ENCODE measurements at regions not wholly inside any gene's neighbourhood (a gene's known extent, or its start where the extent isn't known, plus 50 kb on each side); places are given as distances from the start of the nearest gene placed in this dataset.

DNA sequence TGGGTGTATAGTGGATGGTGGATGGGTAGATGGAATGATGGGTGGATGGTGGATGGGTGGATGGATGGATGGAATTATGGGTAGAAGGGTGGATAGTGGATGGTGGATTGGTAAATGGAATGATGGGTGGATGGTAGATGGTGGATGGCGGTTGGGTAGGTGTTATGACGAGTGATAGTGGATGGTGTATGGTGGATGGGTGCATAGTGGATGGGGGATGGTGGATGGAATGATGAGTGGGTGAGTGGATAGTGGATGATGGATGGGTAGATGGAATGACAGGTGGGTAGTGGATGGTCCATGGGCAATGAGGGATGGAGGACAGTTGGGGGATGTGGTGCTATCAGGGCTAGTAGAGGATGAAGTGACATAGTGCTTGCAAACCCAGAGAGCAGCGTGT lies 182.4 kb downstream of the BRD1 start:
- Mint-ChIP-seq H3K27me3 (ENCODE audit: low read depth) (no peaks in the 10 kb centered on the region), H3K36me3 (ENCODE audit: insufficient read depth in 2 of 2) (peaks cover 3 to 7% of the 10 kb centered on the region in 2 donors), H3K4me3 (no peak overlapping the region), H3K9me3 (peaks cover 3% of the 10 kb centered on the region in 2 donors), H3K27ac (no peak overlapping the region), H3K4me1 (ENCODE audit: low read depth) (peaks cover 12% of the 10 kb centered on the region)
- no peak for DNase-seq
- no peak for ATAC-seq (replicated peaks in 1 of 2)

DNA sequence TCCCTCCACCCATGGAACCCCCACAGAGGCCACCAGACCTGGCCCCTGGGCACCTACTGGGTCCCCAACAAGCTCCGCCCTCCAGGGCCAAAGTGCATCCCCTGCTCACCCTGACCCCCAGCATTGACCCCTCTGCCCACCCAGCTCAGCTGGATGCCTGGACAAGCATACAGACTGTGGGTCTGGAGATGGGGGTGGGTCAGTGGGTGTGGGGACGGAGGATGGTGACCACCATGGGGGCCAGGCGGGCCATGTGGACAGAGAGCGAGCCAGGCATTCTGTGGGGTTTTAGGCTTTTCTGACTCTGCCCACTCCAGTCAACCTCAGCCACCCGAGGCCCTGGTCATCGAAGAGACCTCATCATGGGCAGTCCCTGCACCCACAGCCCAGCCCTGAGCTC lies 183.7 kb downstream of the BRD1 start:
- H3K4me3 Mint-ChIP-seq = no peak overlapping the region
- H3K4me1 Mint-ChIP-seq (ENCODE audit: low read depth) = peaks cover 5% of the 10 kb centered on the region
- H3K27ac Mint-ChIP-seq = no peak overlapping the region
- H3K9me3 Mint-ChIP-seq = peaks cover 3% of the 10 kb centered on the region in 2 donors
- H3K36me3 Mint-ChIP-seq (ENCODE audit: insufficient read depth in 2 of 2) = peaks cover 3 to 7% of the 10 kb centered on the region in 2 donors
- ATAC-seq (replicated peaks in 1 of 2) (no peak), DNase-seq (no peak)
- no peaks in the 10 kb centered on the region for H3K27me3 Mint-ChIP-seq (ENCODE audit: low read depth)

DNA sequence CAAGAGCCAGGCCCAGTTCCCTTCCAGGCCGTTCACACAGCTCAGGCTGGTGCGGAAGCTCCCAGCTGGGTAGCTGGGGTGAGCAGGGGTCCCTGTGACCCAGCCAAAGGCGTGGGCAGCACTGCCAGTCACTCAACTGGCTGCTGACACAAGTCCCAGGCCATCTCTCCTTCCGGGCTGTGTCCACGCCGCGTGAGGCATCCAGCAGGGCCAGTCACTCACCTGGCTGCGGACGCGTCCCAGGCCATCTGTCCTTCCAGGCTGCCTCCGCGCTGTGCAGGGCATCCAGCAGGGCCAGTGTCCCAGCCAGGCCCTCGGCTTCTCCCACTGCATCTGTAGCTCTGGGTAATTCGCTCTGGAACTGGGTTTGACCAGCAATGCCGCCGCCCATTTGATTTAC lies 184.2 kb downstream of the BRD1 start:
- Mint-ChIP-seq H3K27ac (no peak overlapping the region), H3K4me1 (ENCODE audit: low read depth) (peaks cover 5% of the 10 kb centered on the region), H3K36me3 (ENCODE audit: insufficient read depth in 2 of 2) (peaks cover 3 to 7% of the 10 kb centered on the region in 2 donors), H3K9me3 (peaks cover 3% of the 10 kb centered on the region in 2 donors), H3K27me3 (ENCODE audit: low read depth) (no peaks in the 10 kb centered on the region), H3K4me3 (no peak overlapping the region)
- ATAC-seq (replicated peaks in 1 of 2) (no peak), DNase-seq (no peak)

DNA sequence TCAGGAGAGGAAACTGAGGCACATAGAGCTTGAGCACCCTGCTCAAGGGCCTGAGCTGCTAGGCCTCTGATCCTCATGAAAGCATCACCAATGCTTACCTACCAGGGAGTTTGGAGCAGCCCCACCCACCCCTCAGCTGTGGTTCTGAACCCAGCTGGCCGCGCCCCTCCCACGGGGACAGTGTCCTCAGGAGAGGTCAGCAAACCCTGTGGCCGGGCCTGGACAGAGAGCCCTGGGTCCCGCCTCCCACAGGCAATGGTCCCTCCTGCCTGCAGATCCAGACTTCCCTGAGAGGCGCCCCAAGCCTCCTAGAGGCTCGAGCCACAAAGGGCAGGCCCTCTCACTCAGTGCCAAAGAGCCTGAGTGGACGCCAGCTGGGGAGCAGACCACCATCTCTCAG lies 184.9 kb downstream of the BRD1 start:
- Mint-ChIP-seq H3K4me3 (no peak overlapping the region), H3K9me3 (peaks cover 3% of the 10 kb centered on the region in 2 donors), H3K27me3 (ENCODE audit: low read depth) (no peaks in the 10 kb centered on the region), H3K27ac (no peak overlapping the region), H3K36me3 (ENCODE audit: insufficient read depth in 2 of 2) (peaks cover 3 to 7% of the 10 kb centered on the region in 2 donors), H3K4me1 (ENCODE audit: low read depth) (peaks cover 5% of the 10 kb centered on the region)
- ATAC-seq (replicated peaks in 1 of 2) (no peak), DNase-seq (no peak)

DNA sequence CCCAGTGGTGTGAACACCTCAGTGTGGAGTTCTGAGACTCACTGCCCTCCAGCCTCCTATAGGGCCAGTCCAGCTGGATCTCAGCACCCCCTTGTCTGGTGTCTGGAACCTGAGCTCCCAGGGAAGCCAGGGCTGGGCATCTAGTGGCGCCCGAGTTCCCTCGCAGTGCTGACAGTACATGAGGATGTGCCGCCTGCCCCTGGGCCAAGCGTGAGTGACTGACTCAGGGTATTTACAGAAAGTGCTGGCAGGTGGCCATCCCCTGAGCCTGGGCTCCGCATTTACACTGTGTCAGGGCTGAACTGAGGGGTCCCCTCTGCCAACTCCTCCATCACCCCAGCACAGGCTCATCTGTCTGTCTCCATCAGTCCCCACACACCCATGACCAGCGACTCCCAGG lies 185.3 kb downstream of the BRD1 start:
- H3K27ac Mint-ChIP-seq = no peak overlapping the region
- no peaks in the 10 kb centered on the region for H3K27me3 Mint-ChIP-seq (ENCODE audit: low read depth)
- H3K9me3 Mint-ChIP-seq = peaks cover 3% of the 10 kb centered on the region in 2 donors
- no peak for ATAC-seq (replicated peaks in 1 of 2)
- DNase-seq = no peak
- peaks cover 4% of the 10 kb centered on the region for H3K4me1 Mint-ChIP-seq (ENCODE audit: low read depth)
- no peak overlapping the region for H3K4me3 Mint-ChIP-seq
- H3K36me3 Mint-ChIP-seq (ENCODE audit: insufficient read depth in 2 of 2) = peaks cover 3 to 7% of the 10 kb centered on the region in 2 donors

DNA sequence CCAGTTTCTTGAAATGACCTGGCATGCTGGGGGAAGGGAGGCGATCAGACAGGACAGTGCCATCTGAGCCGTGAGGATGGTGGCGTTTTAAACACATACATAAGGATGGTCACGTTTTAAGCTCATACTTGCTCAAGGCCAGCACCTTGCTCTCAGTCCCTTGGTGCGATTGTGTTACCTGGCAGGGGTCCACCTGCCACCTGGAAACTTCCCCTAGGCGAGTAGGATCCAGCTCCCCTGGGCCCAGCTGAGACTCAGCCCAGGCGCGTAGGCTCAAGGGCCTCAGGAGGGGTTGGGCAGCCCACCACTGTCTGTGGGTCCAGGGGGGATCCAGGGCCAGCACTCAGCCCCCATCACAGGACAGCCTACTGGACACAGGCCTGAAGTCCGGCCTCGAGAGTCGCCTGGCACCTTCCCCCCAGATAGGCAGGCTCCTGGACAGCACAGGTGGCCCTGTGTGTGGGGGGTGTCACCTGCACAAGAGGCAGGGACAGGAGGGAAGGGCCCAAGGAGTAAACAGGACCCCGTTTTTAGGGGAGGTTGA lies 185.8 kb downstream of the BRD1 start:
- ATAC-seq (replicated peaks in 1 of 2) (no peak), DNase-seq (no peak)
- Mint-ChIP-seq H3K27me3 (ENCODE audit: low read depth) (no peaks in the 10 kb centered on the region), H3K9me3 (peaks cover 3% of the 10 kb centered on the region in 2 donors), H3K4me3 (no peak overlapping the region), H3K4me1 (ENCODE audit: low read depth) (peaks cover 3% of the 10 kb centered on the region), H3K36me3 (ENCODE audit: insufficient read depth in 2 of 2) (peaks cover 3 to 7% of the 10 kb centered on the region in 2 donors), H3K27ac (no peak overlapping the region)

DNA sequence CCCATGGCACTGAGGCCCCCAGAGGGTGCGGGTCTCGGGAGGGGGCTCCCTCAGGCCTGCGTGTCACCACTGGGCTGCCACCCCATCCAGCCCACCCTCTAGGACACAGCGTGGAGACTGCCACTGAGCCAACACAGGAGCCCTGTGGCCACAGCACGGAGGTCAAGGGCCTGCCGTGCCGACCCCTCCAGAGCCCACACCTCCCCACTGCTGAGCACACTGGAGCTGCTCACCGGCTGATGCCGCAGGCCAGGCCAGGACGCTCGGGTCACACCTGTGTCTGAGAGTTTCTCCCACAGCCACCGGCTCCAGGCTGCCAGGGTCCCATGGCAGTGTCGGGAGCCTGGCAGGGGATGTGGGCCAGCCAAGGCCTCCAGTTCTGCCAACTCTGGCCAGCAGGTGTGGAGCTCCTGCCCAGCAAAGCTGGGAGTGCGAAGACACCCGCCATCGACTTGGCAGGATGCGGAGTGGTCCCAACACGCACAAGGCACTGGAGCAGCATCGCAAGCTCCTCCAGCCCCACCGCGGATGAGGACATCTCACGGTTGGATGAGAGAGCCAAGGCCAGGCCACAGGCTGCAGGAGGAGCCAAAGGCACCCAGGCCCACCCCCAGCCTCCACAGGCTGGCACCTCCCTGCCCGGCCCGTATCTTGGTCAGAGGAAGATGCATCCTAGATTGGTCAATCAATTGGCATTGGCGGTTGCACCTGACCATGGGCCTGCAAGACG lies 187.1 kb downstream of the BRD1 start:
- H3K4me1 Mint-ChIP-seq (ENCODE audit: low read depth) = peaks cover 4% of the 10 kb centered on the region
- H3K9me3 Mint-ChIP-seq = peaks cover 3% of the 10 kb centered on the region in 2 donors
- no peak overlapping the region for H3K4me3 Mint-ChIP-seq
- peak in 1 of 2 donors; percentile 20 for ATAC-seq (replicated peaks in 1 of 2)
- no peak for DNase-seq
- H3K27me3 Mint-ChIP-seq (ENCODE audit: low read depth) = no peaks in the 10 kb centered on the region
- H3K27ac Mint-ChIP-seq = no peak overlapping the region
- peaks cover 3 to 4% of the 10 kb centered on the region in 2 donors for H3K36me3 Mint-ChIP-seq (ENCODE audit: insufficient read depth in 2 of 2)

DNA sequence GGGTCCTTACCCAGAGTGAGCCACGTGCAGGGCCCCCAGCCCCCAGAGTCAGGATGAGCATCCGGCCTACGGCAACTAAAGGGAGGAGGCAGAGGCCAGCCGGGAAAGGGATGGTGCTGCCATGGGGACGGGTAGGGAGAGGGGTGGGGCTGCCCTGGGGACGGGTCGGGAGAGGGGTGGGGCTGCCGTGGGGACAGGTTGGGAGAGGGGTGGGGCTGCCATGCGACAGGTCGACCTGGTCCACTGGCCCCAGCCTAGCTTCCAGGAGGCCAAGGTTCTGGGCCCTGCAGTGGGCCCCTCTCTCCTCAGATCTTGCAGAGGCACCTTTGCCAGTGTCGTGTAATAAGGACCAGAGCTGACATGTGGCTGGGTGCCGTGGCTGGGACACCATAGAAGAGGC lies 187.7 kb downstream of the BRD1 start:
- H3K4me3 Mint-ChIP-seq = no peak overlapping the region
- DNase-seq = no peak
- no peaks in the 10 kb centered on the region for H3K36me3 Mint-ChIP-seq (ENCODE audit: insufficient read depth in 2 of 2)
- H3K4me1 Mint-ChIP-seq (ENCODE audit: low read depth) = peaks cover 4% of the 10 kb centered on the region
- no peaks in the 10 kb centered on the region for H3K9me3 Mint-ChIP-seq
- ATAC-seq (replicated peaks in 1 of 2) = no peak
- H3K27ac Mint-ChIP-seq = no peak overlapping the region
- no peaks in the 10 kb centered on the region for H3K27me3 Mint-ChIP-seq (ENCODE audit: low read depth)

DNA sequence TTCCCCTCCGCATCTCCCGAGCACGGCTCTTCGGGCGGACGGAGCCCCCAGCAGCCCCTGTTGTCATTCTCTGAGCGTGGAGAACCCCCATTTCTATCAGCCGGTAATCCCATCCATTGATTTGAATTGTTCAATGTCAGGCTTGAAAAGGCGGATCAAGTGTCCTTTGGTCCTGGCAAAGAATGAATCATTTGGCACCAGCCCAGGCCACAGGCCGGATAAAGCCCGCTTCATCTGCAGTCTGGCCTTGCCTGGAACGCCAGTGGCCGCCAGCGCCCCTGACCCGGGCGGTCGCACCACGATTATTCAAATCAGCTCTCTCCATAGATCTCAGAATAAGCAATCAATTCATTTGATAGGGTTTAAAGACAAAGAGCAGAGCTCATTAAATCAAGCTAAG lies 188.9 kb downstream of the BRD1 start:
- ATAC-seq (replicated peaks in 1 of 2) (no peak), DNase-seq (no peak)
- H3K27ac Mint-ChIP-seq = no peak overlapping the region
- no peak overlapping the region for H3K4me3 Mint-ChIP-seq
- peaks cover 4% of the 10 kb centered on the region for H3K4me1 Mint-ChIP-seq (ENCODE audit: low read depth)
- H3K27me3 Mint-ChIP-seq (ENCODE audit: low read depth) = no peaks in the 10 kb centered on the region
- H3K9me3 Mint-ChIP-seq = no peaks in the 10 kb centered on the region
- H3K36me3 Mint-ChIP-seq (ENCODE audit: insufficient read depth in 2 of 2) = no peaks in the 10 kb centered on the region

DNA sequence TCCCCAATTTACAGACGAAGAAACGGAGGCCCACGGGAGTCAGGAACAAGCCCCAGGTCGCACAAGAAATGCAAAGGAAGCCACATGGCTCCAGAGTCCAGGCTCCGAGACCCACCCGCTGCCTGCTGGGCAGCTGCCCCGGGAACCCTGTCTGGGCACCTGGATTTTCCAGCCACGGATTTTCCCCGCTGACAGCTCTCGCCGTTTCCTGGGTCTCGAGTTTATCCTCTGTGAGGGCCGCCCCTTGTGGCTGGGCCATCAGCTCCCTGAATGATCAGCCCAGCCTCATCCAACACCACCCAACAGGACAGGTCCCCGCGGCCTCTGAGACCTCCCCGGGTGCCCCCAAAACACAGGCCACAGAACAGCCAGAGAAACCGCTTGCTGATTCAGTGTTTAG lies 189.7 kb downstream of the BRD1 start:
- no peak for ATAC-seq (replicated peaks in 1 of 2)
- H3K36me3 Mint-ChIP-seq (ENCODE audit: insufficient read depth in 2 of 2) = no peaks in the 10 kb centered on the region
- H3K4me1 Mint-ChIP-seq (ENCODE audit: low read depth) = peaks cover 4% of the 10 kb centered on the region
- no peaks in the 10 kb centered on the region for H3K27me3 Mint-ChIP-seq (ENCODE audit: low read depth)
- DNase-seq = no peak
- no peaks in the 10 kb centered on the region for H3K9me3 Mint-ChIP-seq
- H3K4me3 Mint-ChIP-seq = no peak overlapping the region
- no peak overlapping the region for H3K27ac Mint-ChIP-seq

DNA sequence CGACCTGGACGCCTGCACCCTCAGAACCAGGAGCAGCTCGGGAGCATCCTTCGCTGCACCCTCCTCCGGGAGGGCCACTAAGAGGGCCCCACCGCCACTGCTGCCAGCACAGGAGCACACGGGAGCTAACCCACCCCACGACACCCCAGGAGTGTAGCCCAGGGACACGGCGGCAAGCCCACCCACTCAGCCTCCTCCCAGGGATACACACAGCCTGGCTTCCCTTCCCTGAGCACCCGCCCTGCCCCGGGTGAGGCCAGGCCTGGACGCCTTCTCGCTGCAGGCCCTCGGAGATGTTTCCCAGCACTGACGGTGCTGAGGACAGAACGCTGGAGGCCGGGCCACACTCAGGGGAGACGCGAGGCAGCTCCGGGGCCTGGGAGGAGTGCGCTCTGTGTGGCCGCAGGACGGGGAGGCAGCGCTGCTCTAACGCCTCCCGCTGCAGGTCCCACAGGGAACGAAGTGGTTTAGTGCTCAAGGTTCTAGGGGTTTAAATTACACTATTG lies 190.4 kb downstream of the BRD1 start:
- no peaks in the 10 kb centered on the region for H3K36me3 Mint-ChIP-seq (ENCODE audit: insufficient read depth in 2 of 2)
- no peak for ATAC-seq (replicated peaks in 1 of 2)
- DNase-seq = no peak
- H3K27ac Mint-ChIP-seq = no peak overlapping the region
- H3K27me3 Mint-ChIP-seq (ENCODE audit: low read depth) = no peaks in the 10 kb centered on the region
- H3K4me1 Mint-ChIP-seq (ENCODE audit: low read depth) = peaks cover 4% of the 10 kb centered on the region
- no peak overlapping the region for H3K4me3 Mint-ChIP-seq
- H3K9me3 Mint-ChIP-seq = no peaks in the 10 kb centered on the region

DNA sequence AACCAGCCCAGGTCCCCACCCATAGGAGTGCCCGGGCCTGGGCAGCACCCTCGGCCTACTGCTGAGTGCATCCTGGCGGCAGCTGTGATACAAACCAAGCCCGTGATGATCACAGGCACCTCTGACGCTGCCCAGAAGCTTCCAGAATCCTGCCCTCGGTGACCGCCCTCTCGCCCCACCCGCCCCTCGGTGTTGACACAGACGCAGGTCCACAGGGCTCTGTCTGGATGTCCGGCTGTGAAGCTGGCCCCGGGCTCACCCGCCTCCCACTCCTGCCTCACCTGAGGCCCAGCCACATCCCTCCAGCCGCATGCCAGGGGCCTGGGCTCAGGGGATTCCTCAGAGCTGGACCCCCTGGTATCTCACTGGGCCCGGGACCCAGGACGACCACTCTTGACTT lies 191.0 kb downstream of the BRD1 start:
- no peaks in the 10 kb centered on the region for H3K36me3 Mint-ChIP-seq (ENCODE audit: insufficient read depth in 2 of 2)
- no peaks in the 10 kb centered on the region for H3K27me3 Mint-ChIP-seq (ENCODE audit: low read depth)
- peaks cover 4% of the 10 kb centered on the region for H3K4me1 Mint-ChIP-seq (ENCODE audit: low read depth)
- no peak overlapping the region for H3K27ac Mint-ChIP-seq
- H3K9me3 Mint-ChIP-seq = no peaks in the 10 kb centered on the region
- DNase-seq (no peak), ATAC-seq (replicated peaks in 1 of 2) (no peak)
- H3K4me3 Mint-ChIP-seq = no peak overlapping the region

DNA sequence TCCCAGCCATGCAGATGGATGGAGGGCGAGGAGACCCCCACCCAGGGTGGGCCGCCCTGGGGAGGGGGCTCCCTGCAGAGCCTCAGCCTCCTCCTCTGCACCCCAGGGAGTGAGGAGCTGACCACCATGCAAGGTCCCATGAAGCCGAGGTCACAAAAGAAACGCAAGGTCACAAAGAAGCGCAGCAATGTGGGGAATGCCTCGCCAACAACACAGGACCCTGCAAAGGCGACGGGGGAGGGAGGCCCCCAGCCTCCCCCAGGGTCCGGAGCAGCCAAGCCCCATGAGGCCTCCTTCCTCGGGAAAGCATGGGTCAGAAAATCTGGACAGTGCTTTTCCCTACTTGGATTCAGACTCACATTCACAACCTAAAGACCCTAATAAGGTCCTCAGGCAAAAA lies 191.5 kb downstream of the BRD1 start:
- Mint-ChIP-seq H3K4me1 (ENCODE audit: low read depth) (peaks cover 4% of the 10 kb centered on the region), H3K4me3 (no peak overlapping the region), H3K27ac (no peak overlapping the region), H3K36me3 (ENCODE audit: insufficient read depth in 2 of 2) (no peaks in the 10 kb centered on the region), H3K9me3 (no peaks in the 10 kb centered on the region), H3K27me3 (ENCODE audit: low read depth) (no peaks in the 10 kb centered on the region)
- no peak for DNase-seq
- ATAC-seq (replicated peaks in 1 of 2) = no peak
